Neuronal stem cell (in vitro differentiated cells): ENCODE measurements at regions not wholly inside any gene's neighbourhood (a gene's known extent, or its start where the extent isn't known, plus 50 kb on each side); places are given as distances from the start of the nearest gene placed in this dataset.

Source experiments
- DNase-seq: peaks from one replicate; pipeline ENCODE4 v3.0.0-alpha.2; 2013; ENCODE audit warnings: low spot score
- H2AFZ ChIP-seq: one replicate; pipeline ENCODE4 v1.6.1; 2013; ENCODE audit warnings: mild to moderate bottlenecking, low read length, inconsistent platforms
- H2AK5ac ChIP-seq: 2 replicates; pipeline ENCODE4 v1.6.1; 2013; ENCODE audit warnings: low read depth, mild to moderate bottlenecking, inconsistent platforms, low read length, moderate library complexity, mixed read lengths
- H2BK120ac ChIP-seq: 2 replicates; pipeline ENCODE4 v1.6.1; 2013; ENCODE audit warnings: low read depth, mild to moderate bottlenecking, inconsistent platforms, low read length, moderate library complexity, mixed read lengths
- H2BK12ac ChIP-seq: one replicate; pipeline ENCODE4 v1.6.1; 2013; ENCODE audit warnings: low read length, inconsistent platforms
- H2BK15ac ChIP-seq: 2 replicates; pipeline ENCODE4 v1.6.1; 2013; ENCODE audit warnings: mild to moderate bottlenecking, low read length, inconsistent platforms, mixed read lengths
- H2BK5ac ChIP-seq: one replicate; pipeline ENCODE4 v1.6.1; 2013; ENCODE audit warnings: inconsistent platforms, mild to moderate bottlenecking, low read length, moderate library complexity
- H3K14ac ChIP-seq: one replicate; pipeline ENCODE4 v1.6.1; 2013; ENCODE audit warnings: low read length, inconsistent platforms
- H3K18ac ChIP-seq: 2 replicates; pipeline ENCODE4 v1.6.1; 2013; ENCODE audit warnings: low read length, inconsistent platforms
- H3K23ac ChIP-seq: 2 replicates; pipeline ENCODE4 v1.6.1; 2013; ENCODE audit warnings: low read depth, mild to moderate bottlenecking, mixed read lengths, low read length, inconsistent platforms; ENCODE audit not compliant: poor library complexity
- H3K27ac ChIP-seq: replicated peaks from 3 replicates; pipeline ENCODE4 v1.5.1; 2013; ENCODE audit warnings: low read length, inconsistent platforms
- H3K27me3 ChIP-seq, 3 experiments: 2 replicates each; pipeline ENCODE4 v1.6.1; 2013; ENCODE audit warnings: low read length in 3 of 3, mild to moderate bottlenecking in 2 of 3, inconsistent platforms in 1 of 3, low read depth in 1 of 3, mixed read lengths in 1 of 3, moderate library complexity in 1 of 3; ENCODE audit not compliant: control insufficient read depth in 3 of 3, insufficient read depth in 3 of 3
- H3K36me3 ChIP-seq, 2 donors: replicated peaks in 1 of 2; 2 replicates each; pipeline ENCODE4 v1.6.1; 2013; ENCODE audit warnings: low read length in 2 of 2; ENCODE audit not compliant: control insufficient read depth in 2 of 2, insufficient read depth in 2 of 2
- H3K4ac ChIP-seq: 2 replicates; pipeline ENCODE4 v1.6.1; 2013; ENCODE audit warnings: inconsistent platforms, mild to moderate bottlenecking, low read length, moderate library complexity
- H3K4me1 ChIP-seq, 2 donors: 1 replicate in 1 of 2; 2 replicates in 1 of 2; pipeline ENCODE4 v1.6.1; 2013; ENCODE audit warnings: low read length in 2 of 2, low read depth in 1 of 2; ENCODE audit not compliant: control insufficient read depth in 2 of 2, insufficient read depth in 1 of 2
- H3K4me2 ChIP-seq: one replicate; pipeline ENCODE4 v1.6.1; 2013; ENCODE audit warnings: mild to moderate bottlenecking, low read length, inconsistent platforms; ENCODE audit not compliant: insufficient read depth, poor library complexity, severe bottlenecking
- H3K4me3 ChIP-seq, 2 donors: 2 replicates each; pipeline ENCODE4 v1.5.1; 2013; ENCODE audit warnings: low read length in 2 of 2, mild to moderate bottlenecking in 2 of 2, inconsistent platforms in 1 of 2, moderate library complexity in 1 of 2
- H3K79me1 ChIP-seq: one replicate; pipeline ENCODE4 v1.6.1; 2013; ENCODE audit warnings: low read depth, mild to moderate bottlenecking, inconsistent platforms, low read length, moderate library complexity
- H3K9ac ChIP-seq: one replicate; pipeline ENCODE4 v1.6.1; 2013; ENCODE audit warnings: mild to moderate bottlenecking, low read depth, low read length, inconsistent platforms; ENCODE audit not compliant: poor library complexity
- H3K9me3 ChIP-seq, 2 donors: replicated peaks in 1 of 2; 2 replicates each; pipeline versions ENCODE3 to v1.6.1; 2013; ENCODE audit warnings: low read length in 2 of 2, mild to moderate bottlenecking in 2 of 2, inconsistent platforms in 1 of 2, low read depth in 1 of 2, mixed read lengths in 1 of 2, moderate library complexity in 1 of 2; ENCODE audit not compliant: control insufficient read depth in 2 of 2, insufficient read depth in 1 of 2
- H4K8ac ChIP-seq: one replicate; pipeline ENCODE4 v1.6.1; 2013; ENCODE audit warnings: low read depth, mild to moderate bottlenecking, inconsistent platforms, low read length, moderate library complexity
- H4K91ac ChIP-seq: one replicate; pipeline ENCODE4 v1.6.1; 2013; ENCODE audit warnings: low read length, low read depth, mild to moderate bottlenecking, inconsistent platforms; ENCODE audit not compliant: poor library complexity
- WGBS, 2 donors: extraction: QIAGEN DNeasy Blood & Tissue Kit; methylation state at CpG; one replicate each; pipeline ENCODE4 v1.1.7; 2013; ENCODE audit warnings: missing lambda C conversion rate in 2 of 2, mixed read lengths in 1 of 2; ENCODE audit not compliant: insufficient read length in 2 of 2, insufficient replicate concordance in 1 of 2; ENCODE audit errors: extremely low coverage in 2 of 2; 5-methylcytosine and 5-hydroxymethylcytosine counted together

GRCh38 chr4:59024257-59024656 is 1914.1 kb upstream of the IGFBP7 start:
- no peak overlapping the region for H2BK120ac ChIP-seq
- H3K23ac ChIP-seq = no peak overlapping the region
- H3K4me3 ChIP-seq = no peak overlapping the region
- no peak overlapping the region for H4K91ac ChIP-seq
- no peak overlapping the region for H3K9ac ChIP-seq
- no peak overlapping the region for H3K4me2 ChIP-seq
- no peak overlapping the region for H2BK15ac ChIP-seq
- H4K8ac ChIP-seq = no peak overlapping the region
- no peaks in the 10 kb centered on the region for H3K36me3 ChIP-seq
- no peak overlapping the region for H2AFZ ChIP-seq
- H2BK12ac ChIP-seq = no peak overlapping the region
- no peak overlapping the region for H2AK5ac ChIP-seq
- no peak overlapping the region for H3K18ac ChIP-seq
- H3K79me1 ChIP-seq = no peaks in the 10 kb centered on the region
- H3K27me3 ChIP-seq = no peaks in the 10 kb centered on the region
- no peaks in the 10 kb centered on the region for H3K9me3 ChIP-seq
- no peak for DNase-seq
- no peaks in the 10 kb centered on the region for H3K4me1 ChIP-seq
- no peak overlapping the region for H3K14ac ChIP-seq
- no peak overlapping the region for H2BK5ac ChIP-seq
- no peak overlapping the region for H3K27ac ChIP-seq
- H3K4ac ChIP-seq = no peak overlapping the region

GRCh38 chr4:59037812-59038211 is 1927.6 kb upstream of the IGFBP7 start:
- Histone ChIP-seq H4K8ac (no peak overlapping the region), H2AK5ac (no peak overlapping the region), H2AFZ (peak overlapping the region; percentile 20), H3K9me3 (no peaks in the 10 kb centered on the region), H3K18ac (no peak overlapping the region), H2BK12ac (no peak overlapping the region), H3K27me3 (no peaks in the 10 kb centered on the region), H3K36me3 (no peaks in the 10 kb centered on the region), H2BK120ac (no peak overlapping the region), H3K4ac (no peak overlapping the region), H4K91ac (no peak overlapping the region), H3K9ac (no peak overlapping the region), H3K14ac (no peak overlapping the region), H3K23ac (no peak overlapping the region), H2BK15ac (no peak overlapping the region), H2BK5ac (no peak overlapping the region), H3K4me3 (no peak overlapping the region), H3K4me1 (no peaks in the 10 kb centered on the region), H3K27ac (no peak overlapping the region), H3K79me1 (no peaks in the 10 kb centered on the region), H3K4me2 (no peak overlapping the region)
- no CpG with 5 or more reads among the region's 1 CpG for WGBS, 2 donors
- DNase-seq = no peak

- Histone ChIP-seq H3K4ac (no peak overlapping the region), H3K27me3 (no peaks in the 10 kb centered on the region), H3K9ac (no peak overlapping the region), H3K23ac (no peak overlapping the region), H3K14ac (no peak overlapping the region), H3K4me1 (no peaks in the 10 kb centered on the region), H3K79me1 (no peaks in the 10 kb centered on the region), H4K91ac (no peak overlapping the region), H3K27ac (no peak overlapping the region), H3K9me3 (no peaks in the 10 kb centered on the region), H3K4me2 (no peak overlapping the region), H2AK5ac (no peak overlapping the region), H3K36me3 (no peaks in the 10 kb centered on the region), H3K18ac (no peak overlapping the region), H4K8ac (no peak overlapping the region), H2BK120ac (no peak overlapping the region), H2BK5ac (no peak overlapping the region), H2BK15ac (no peak overlapping the region), H2BK12ac (no peak overlapping the region), H3K4me3 (no peak overlapping the region), H2AFZ (no peak overlapping the region)
- WGBS, 2 donors = no CpG with 5 or more reads among the region's 6 CpGs
- no peak for DNase-seq
Observed at GRCh38 chr4:59039046-59039445, 1928.9 kb upstream of the IGFBP7 start.

- H3K4ac ChIP-seq = no peak overlapping the region
- no peak overlapping the region for H2BK12ac ChIP-seq
- H3K79me1 ChIP-seq = no peaks in the 10 kb centered on the region
- no peaks in the 10 kb centered on the region for H3K36me3 ChIP-seq
- WGBS, 2 donors = no CpG with 5 or more reads among the region's 5 CpGs
- H3K27ac ChIP-seq = no peak overlapping the region
- no peak overlapping the region for H3K23ac ChIP-seq
- H2AK5ac ChIP-seq = no peak overlapping the region
- no peak overlapping the region for H4K91ac ChIP-seq
- no peak overlapping the region for H3K14ac ChIP-seq
- no peak overlapping the region for H3K9ac ChIP-seq
- H3K4me3 ChIP-seq = no peak overlapping the region
- no peak for DNase-seq
- H3K4me2 ChIP-seq = no peak overlapping the region
- no peak overlapping the region for H4K8ac ChIP-seq
- no peak overlapping the region for H2BK120ac ChIP-seq
- H2AFZ ChIP-seq = peak overlapping the region; percentile 46
- H2BK15ac ChIP-seq = no peak overlapping the region
- no peaks in the 10 kb centered on the region for H3K9me3 ChIP-seq
- H3K27me3 ChIP-seq = no peaks in the 10 kb centered on the region
- no peaks in the 10 kb centered on the region for H3K4me1 ChIP-seq
- H2BK5ac ChIP-seq = no peak overlapping the region
- H3K18ac ChIP-seq = no peak overlapping the region
Observed at GRCh38 chr4:59044286-59044900, 1934.2 kb upstream of the IGFBP7 start.
